H4 (cell line): ENCODE measurements at regions not wholly inside any gene's neighbourhood (a gene's known extent, or its start where the extent isn't known, plus 50 kb on each side); places are given as distances from the start of the nearest gene placed in this dataset.

Experiments
- DNase-seq: peaks from one replicate; pipeline ENCODE4 v3.0.0-alpha.2; 2015; ENCODE audit warnings: low spot score

GRCh38 chr6:148287623-148288333 lies 54.9 kb upstream of the SASH1 start:
- DNase-seq = no peak

GRCh38 chr6:148288541-148288940 lies 54.1 kb upstream of the SASH1 start:
- no peak for DNase-seq

GRCh38 chr6:148289153-148289552 lies 53.5 kb upstream of the SASH1 start:
- DNase-seq = no peak

GRCh38 chr6:148291876-148292275 lies 50.8 kb upstream of the SASH1 start:
- DNase-seq = no peak
